Type B pancreatic cell (in vitro differentiated cells): ENCODE measurements at regions not wholly inside any gene's neighbourhood (a gene's known extent, or its start where the extent isn't known, plus 50 kb on each side); places are given as distances from the start of the nearest gene placed in this dataset.

Source experiments
- DNase-seq: peaks from one replicate; pipeline ENCODE4 v3.0.0; 2021; ENCODE audit warnings: mixed read lengths; ENCODE audit not compliant: unreplicated experiment; ENCODE audit errors: extremely low spot score
- H3K27ac Mint-ChIP-seq: 2 replicates; pipeline ENCODE4 v1.8.0; 2021; ENCODE audit warnings: mild to moderate bottlenecking, mixed read lengths
- H3K27me3 Mint-ChIP-seq: 2 replicates; pipeline ENCODE4 v1.8.0; 2021; ENCODE audit warnings: mixed read lengths
- H3K36me3 Mint-ChIP-seq: 2 replicates; pipeline ENCODE4 v1.8.0; 2021; ENCODE audit warnings: mixed read lengths
- H3K4me1 Mint-ChIP-seq: one replicate; pipeline ENCODE4 v1.8.0; 2021; ENCODE audit warnings: mixed read lengths; ENCODE audit not compliant: unreplicated experiment
- H3K4me3 Mint-ChIP-seq: 2 replicates; pipeline ENCODE4 v1.8.0; 2021; ENCODE audit warnings: mild to moderate bottlenecking, mixed read lengths
- H3K9me3 Mint-ChIP-seq: 2 replicates; pipeline ENCODE4 v1.8.0; 2021; ENCODE audit warnings: mixed read lengths
- CTCF ChIP-seq: fragments of 200-600 bp; sonication (generic); conservative IDR thresholded peaks from 2 replicates; pipeline ENCODE4 v1.5.0; 2021; ENCODE audit warnings: antibody characterized with exemption, mild to moderate bottlenecking

- Mint-ChIP-seq H3K9me3 (no peaks in the 10 kb centered on the region), H3K27me3 (no peaks in the 10 kb centered on the region), H3K4me3 (no peak overlapping the region), H3K4me1 (no peaks in the 10 kb centered on the region), H3K27ac (no peak overlapping the region), H3K36me3 (no peaks in the 10 kb centered on the region)
- no peak for DNase-seq
- TF ChIP-seq CTCF = no peak
Observed at GRCh38 chr2:212667751-212668316, 129.2 kb upstream of the ERBB4 start.

- H3K36me3 Mint-ChIP-seq = no peaks in the 10 kb centered on the region
- DNase-seq = no peak
- no peaks in the 10 kb centered on the region for H3K27me3 Mint-ChIP-seq
- H3K4me3 Mint-ChIP-seq = no peak overlapping the region
- no peaks in the 10 kb centered on the region for H3K4me1 Mint-ChIP-seq
- no peak overlapping the region for H3K27ac Mint-ChIP-seq
- H3K9me3 Mint-ChIP-seq = no peaks in the 10 kb centered on the region
- no peak for TF ChIP-seq CTCF
Observed at GRCh38 chr2:212665948-212666347, 127.3 kb upstream of the ERBB4 start.

GRCh38 chr2:212659441-212659840 lies 120.8 kb upstream of the ERBB4 start:
- Mint-ChIP-seq H3K4me1 (no peaks in the 10 kb centered on the region), H3K36me3 (no peaks in the 10 kb centered on the region), H3K27ac (no peak overlapping the region), H3K4me3 (no peak overlapping the region), H3K27me3 (no peaks in the 10 kb centered on the region), H3K9me3 (peaks cover 8% of the 10 kb centered on the region)
- TF ChIP-seq CTCF = no peak
- DNase-seq = no peak

GRCh38 chr2:212649646-212650045 lies 111.0 kb upstream of the ERBB4 start:
- TF ChIP-seq CTCF = no peak
- Mint-ChIP-seq H3K9me3 (no peaks in the 10 kb centered on the region), H3K4me3 (no peak overlapping the region), H3K27ac (no peak overlapping the region), H3K36me3 (no peaks in the 10 kb centered on the region), H3K4me1 (no peaks in the 10 kb centered on the region), H3K27me3 (no peaks in the 10 kb centered on the region)
- DNase-seq = no peak

GRCh38 chr2:212646698-212647366 lies 108.2 kb upstream of the ERBB4 start:
- no peak overlapping the region for H3K4me3 Mint-ChIP-seq
- no peaks in the 10 kb centered on the region for H3K27me3 Mint-ChIP-seq
- no peaks in the 10 kb centered on the region for H3K9me3 Mint-ChIP-seq
- H3K27ac Mint-ChIP-seq = no peak overlapping the region
- TF ChIP-seq CTCF = no peak
- H3K4me1 Mint-ChIP-seq = no peaks in the 10 kb centered on the region
- H3K36me3 Mint-ChIP-seq = no peaks in the 10 kb centered on the region
- DNase-seq = no peak
